AG04449 (cell line): ENCODE measurements at regions not wholly inside any gene's neighbourhood (a gene's known extent, or its start where the extent isn't known, plus 50 kb on each side); places are given as distances from the start of the nearest gene placed in this dataset.

ENCODE experiments used
- CTCF ChIA-PET: fragments of 350-600 bp; formaldehyde crosslinking; extraction: SDS; loops from one replicate; lab custom pipeline; 2021; ENCODE audit warnings: antibody characterized with exemption; lab: Yijun Ruan, JAX
- POLR2A ChIA-PET: fragments of 400-600, 350-600 bp; formaldehyde crosslinking; extraction: SDS; loops from one replicate; lab custom pipeline; 2020; ENCODE audit warnings: antibody characterized with exemption, inconsistent platforms; lab: Yijun Ruan, JAX
- DNase-seq: peaks from one replicate; pipeline ENCODE4 v3.0.0-alpha.2; 2010; ENCODE audit warnings: low read depth, low spot score
- H3K4me3 ChIP-seq: 2 replicates; pipeline ENCODE4 v1.5.1; 2011; ENCODE audit warnings: low read depth, mild to moderate bottlenecking, control low read depth, low read length
- CTCF ChIP-seq: IDR thresholded peaks from one replicate; pipeline ENCODE4 v1.5.1; 2011; ENCODE audit warnings: mild to moderate bottlenecking, moderate library complexity, low read length, control low read depth, inconsistent platforms; ENCODE audit not compliant: insufficient read depth; ENCODE audit errors: missing control alignments

GRCh38 chr6:81864124-81864523, 111.6 kb upstream of the TENT5A start:
- no peak overlapping the region for H3K4me3 ChIP-seq
- ChIA-PET POLR2A (no interaction called here), CTCF (no interaction called here)

GRCh38 chr6:81863123-81863522, 110.6 kb upstream of the TENT5A start:
- ChIA-PET POLR2A (no interaction called here), CTCF (no interaction called here)
- TF ChIP-seq CTCF = no peak
- DNase-seq = no peak
- no peak overlapping the region for H3K4me3 ChIP-seq

More at GRCh38 chr6:81864124-81864523, 111.6 kb upstream of the TENT5A start:
- no peak for TF ChIP-seq CTCF
- DNase-seq = no peak

- no peak for TF ChIP-seq CTCF
- no peak overlapping the region for H3K4me3 ChIP-seq
- POLR2A ChIA-PET = no interaction called here
- CTCF ChIA-PET = no interaction called here
- no peak for DNase-seq
These were observed 108.8 kb upstream of the TENT5A start for GRCh38 chr6:81861281-81861680.

- DNase-seq = no peak
- ChIA-PET POLR2A (no interaction called here), CTCF (interaction anchor here (1.2 kb wide), 1 partner anchor 10 kb away, joined by 3 read pairs; no protein-coding TSS in a partner anchor)
- TF ChIP-seq CTCF = no peak
- H3K4me3 ChIP-seq = no peak overlapping the region
These were observed 107.4 kb upstream of the TENT5A start for GRCh38 chr6:81859884-81860283.

- H3K4me3 ChIP-seq = no peak overlapping the region
- POLR2A ChIA-PET = no interaction called here
- CTCF ChIA-PET = interaction anchor here (1.0 to 1.1 kb wide), 2 partner anchors 9 to 12 kb away, joined by 3 read pairs; no protein-coding TSS in a partner anchor
- TF ChIP-seq CTCF = no peak
- no peak for DNase-seq
These were observed 105.3 kb upstream of the TENT5A start for GRCh38 chr6:81857812-81858211.

GRCh38 chr6:81856872-81857271, 104.4 kb upstream of the TENT5A start:
- ChIA-PET POLR2A (no interaction called here), CTCF (no interaction called here)
- TF ChIP-seq CTCF = no peak
- no peak overlapping the region for H3K4me3 ChIP-seq
- no peak for DNase-seq
